AG09309 (cell line): ENCODE measurements at regions not wholly inside any gene's neighbourhood (a gene's known extent, or its start where the extent isn't known, plus 50 kb on each side); places are given as distances from the start of the nearest gene placed in this dataset.
"Not testable (repeated sequence)": the region's sequence is repeated elsewhere in the genome, so short reads cannot be mapped to it uniquely, and the experiment has no call there.

Experiments
- DNase-seq: peaks from one replicate; pipeline ENCODE4 v3.0.0-alpha.2; 2010; ENCODE audit warnings: low read depth
- H3K4me3 ChIP-seq: 2 replicates; pipeline ENCODE4 v1.5.1; 2011; ENCODE audit warnings: mild to moderate bottlenecking, low read depth, low read length, moderate library complexity; ENCODE audit not compliant: control insufficient read depth
- TF ChIP-seq, protein P1 (sequence below): IDR thresholded peaks from 2 replicates; pipeline ENCODE4 v1.5.1; 2011; ENCODE audit warnings: mild to moderate bottlenecking, low read depth, low read length, inconsistent platforms; ENCODE audit not compliant: insufficient read depth, control insufficient read depth; ENCODE audit errors: missing control alignments

DNA sequence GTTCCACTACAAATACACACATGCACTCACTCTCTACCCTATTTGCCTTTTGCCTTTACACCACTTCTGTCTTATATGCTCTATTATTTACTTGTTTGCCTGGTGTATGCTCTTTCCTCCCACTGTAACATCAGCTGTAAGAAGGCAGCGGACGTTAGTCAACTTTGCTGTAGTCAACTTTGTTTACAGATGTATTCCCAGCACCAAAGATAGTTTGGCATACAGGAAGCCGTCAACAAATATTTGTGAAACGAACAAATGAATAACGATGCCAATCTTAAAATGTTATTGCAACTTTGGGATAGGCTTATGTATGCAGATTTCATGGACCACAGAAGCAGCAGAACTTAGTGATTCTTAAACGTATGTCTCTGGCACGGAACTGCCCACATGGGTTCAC lies 138.3 kb upstream of the GALNT2 start:
- TF ChIP-seq, protein P1, sequence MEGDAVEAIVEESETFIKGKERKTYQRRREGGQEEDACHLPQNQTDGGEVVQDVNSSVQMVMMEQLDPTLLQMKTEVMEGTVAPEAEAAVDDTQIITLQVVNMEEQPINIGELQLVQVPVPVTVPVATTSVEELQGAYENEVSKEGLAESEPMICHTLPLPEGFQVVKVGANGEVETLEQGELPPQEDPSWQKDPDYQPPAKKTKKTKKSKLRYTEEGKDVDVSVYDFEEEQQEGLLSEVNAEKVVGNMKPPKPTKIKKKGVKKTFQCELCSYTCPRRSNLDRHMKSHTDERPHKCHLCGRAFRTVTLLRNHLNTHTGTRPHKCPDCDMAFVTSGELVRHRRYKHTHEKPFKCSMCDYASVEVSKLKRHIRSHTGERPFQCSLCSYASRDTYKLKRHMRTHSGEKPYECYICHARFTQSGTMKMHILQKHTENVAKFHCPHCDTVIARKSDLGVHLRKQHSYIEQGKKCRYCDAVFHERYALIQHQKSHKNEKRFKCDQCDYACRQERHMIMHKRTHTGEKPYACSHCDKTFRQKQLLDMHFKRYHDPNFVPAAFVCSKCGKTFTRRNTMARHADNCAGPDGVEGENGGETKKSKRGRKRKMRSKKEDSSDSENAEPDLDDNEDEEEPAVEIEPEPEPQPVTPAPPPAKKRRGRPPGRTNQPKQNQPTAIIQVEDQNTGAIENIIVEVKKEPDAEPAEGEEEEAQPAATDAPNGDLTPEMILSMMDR = no peak

DNA sequence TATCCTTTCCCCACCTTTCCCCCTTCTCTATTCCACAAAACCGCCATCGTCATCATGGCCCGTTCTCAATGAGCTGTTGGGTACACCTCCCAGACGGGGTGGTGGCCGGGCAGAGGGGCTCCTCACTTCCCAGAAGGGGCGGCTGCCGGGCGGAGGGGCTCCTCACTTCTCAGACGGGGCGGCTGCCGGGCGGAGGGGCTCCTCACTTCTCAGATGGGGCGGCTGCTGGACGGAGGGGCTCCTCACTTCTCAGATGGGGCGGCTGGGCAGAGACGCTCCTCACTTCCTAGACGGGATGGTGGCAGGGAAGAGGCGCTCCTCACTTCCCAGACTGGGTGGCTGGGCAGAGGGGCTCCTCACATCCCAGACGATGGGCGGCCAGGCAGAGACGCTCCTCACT lies 135.3 kb upstream of the GALNT2 start:
- DNase-seq, H3K4me3 ChIP-seq: not testable (repeated sequence)

More for the DNA sequence above, 138.3 kb upstream of the GALNT2 start:
- DNase-seq = no peak
- H3K4me3 ChIP-seq = no peak overlapping the region

DNA sequence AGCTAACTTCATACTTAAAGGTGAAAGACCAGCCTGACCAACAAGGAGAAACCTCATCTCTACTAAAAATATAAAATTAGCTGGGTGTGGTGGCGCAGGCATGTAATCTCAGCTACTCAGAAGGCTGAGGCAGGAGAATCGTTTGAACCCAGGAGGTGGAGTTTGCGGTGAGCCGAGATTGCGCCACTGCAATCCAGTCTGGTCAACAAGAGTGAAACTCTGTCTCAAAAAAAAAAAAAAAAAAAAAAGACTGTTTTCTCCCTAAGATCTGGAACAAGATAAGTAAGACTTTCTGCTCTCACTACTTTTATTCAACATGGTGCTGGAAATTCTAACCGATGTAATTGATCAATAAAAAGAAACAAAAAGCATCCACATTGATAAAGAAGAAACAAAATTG lies 131.9 kb upstream of the GALNT2 start:
- H3K4me3 ChIP-seq, DNase-seq: not testable (repeated sequence)

DNA sequence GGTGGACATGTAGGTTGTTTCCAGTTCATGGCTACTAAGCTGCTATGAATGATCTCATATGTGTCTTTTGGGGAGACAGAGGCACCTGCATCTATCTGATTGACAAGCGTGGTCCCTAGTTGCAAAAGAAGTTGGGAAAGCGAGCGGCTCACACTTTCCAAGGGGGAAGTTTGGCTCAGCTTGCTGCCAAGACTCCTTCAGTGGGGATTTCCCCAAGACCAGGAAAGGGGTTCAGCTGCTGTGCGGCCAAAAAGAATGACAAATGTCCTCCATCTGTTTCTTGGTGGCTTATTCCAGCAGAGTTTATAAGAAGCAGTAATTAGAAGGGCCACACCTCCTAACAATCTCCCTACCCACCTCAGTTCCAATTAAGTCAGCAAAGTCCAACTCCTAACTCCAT lies 128.5 kb upstream of the GALNT2 start:
- TF ChIP-seq, protein P1 = no peak
- no peak for DNase-seq
- no peak overlapping the region for H3K4me3 ChIP-seq

DNA sequence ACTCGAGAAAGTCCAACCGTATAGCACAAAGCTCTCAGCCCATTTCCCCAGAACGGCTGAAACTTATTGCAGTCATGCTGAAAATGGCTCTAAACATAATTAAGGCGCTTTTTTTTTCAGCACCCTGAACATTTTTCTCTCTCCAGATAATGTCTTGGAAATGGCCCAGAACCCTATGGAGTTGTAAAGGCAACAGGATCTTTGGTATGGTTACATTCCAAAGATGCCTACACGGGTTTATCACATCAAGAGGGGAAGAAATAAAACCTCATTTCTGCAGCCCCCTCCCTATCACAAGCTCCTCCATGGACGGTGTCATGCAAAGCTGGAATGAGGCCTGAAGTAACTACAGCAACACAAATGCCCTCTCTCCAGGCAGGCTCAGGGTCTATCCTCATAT lies 126.4 kb upstream of the GALNT2 start:
- no peak for DNase-seq
- no peak overlapping the region for H3K4me3 ChIP-seq
- TF ChIP-seq, protein P1 = no peak

DNA sequence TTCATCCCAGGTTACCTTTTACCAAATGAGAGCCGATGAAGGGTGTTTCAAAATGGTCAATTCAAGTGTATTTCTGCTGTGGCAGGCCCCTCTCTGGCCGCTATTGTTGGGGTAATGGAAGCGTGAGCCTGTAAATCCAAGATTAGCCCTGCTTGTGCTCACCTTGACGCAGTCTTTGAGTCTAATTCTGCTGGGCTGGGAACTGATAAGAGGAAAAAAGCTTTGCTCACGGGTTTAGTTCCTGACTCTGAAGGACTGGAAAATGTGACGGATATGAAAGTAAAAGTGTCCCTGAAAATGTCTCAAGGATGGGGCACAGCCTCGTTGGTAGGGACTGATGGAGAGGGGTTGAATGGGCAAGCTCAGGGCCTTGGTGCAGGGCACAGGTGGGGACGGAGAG lies 125.9 kb upstream of the GALNT2 start:
- no peak overlapping the region for H3K4me3 ChIP-seq
- TF ChIP-seq, protein P1 = no peak
- no peak for DNase-seq

DNA sequence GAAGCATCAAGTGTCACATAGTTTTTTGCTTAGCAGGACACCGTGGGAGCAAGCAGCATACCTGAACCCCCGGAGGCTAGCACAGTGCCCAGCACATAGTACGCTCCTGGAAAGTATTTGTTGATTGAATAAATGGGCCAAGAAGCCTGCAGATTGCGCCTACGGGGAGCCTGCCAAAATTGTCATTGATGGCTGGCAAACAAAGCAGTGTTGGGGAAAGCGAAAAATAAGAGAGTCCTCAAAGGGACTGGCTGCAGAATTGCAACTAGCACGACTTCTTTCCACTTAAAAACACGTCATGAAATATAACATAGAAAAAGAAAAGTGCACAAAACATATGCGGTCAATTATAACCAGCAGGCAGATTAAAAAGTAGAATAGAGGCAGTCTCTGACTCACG lies 125.2 kb upstream of the GALNT2 start:
- TF ChIP-seq, protein P1 = no peak
- DNase-seq = no peak
- H3K4me3 ChIP-seq = no peak overlapping the region

DNA sequence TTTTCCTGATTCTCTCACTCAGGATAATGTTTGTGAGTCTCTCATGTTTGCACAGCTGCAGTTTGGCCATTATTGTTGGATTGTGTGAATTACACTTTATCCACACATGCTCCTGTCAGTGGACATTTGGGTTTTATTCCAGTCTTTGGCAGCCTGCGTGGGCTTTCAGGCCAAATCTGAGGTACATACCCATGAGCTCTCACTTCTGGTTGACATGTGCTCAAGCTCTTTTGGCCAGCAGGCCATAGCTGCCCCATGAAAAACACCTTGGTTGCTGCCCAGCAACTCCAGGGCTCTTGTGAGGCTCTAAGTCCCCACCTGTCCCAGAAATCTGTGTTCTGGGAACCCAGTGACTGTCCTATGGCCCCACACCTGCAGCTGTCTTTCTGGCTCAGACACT lies 124.5 kb upstream of the GALNT2 start:
- TF ChIP-seq, protein P1 = no peak

More for the DNA sequence above, 124.5 kb upstream of the GALNT2 start:
- H3K4me3 ChIP-seq = no peak overlapping the region
- no peak for DNase-seq
